PC-3 (cell line): ENCODE measurements at regions not wholly inside any gene's neighbourhood (a gene's known extent, or its start where the extent isn't known, plus 50 kb on each side); places are given as distances from the start of the nearest gene placed in this dataset.
"Not testable (repeated sequence)": the region's sequence is repeated elsewhere in the genome, so short reads cannot be mapped to it uniquely, and the experiment has no call there.

Experiments used
- ATAC-seq: fragments of 200-7000 bp; cut with Tn5 transposase; 2 replicates; pipeline ENCODE4 v1.9.1; 2020; ENCODE audit warnings: mild to moderate bottlenecking, moderate library complexity
- BruUV-seq: library from RNA; stranded (reverse); fragments of 400-500 nt; replicated peaks from 2 replicates; lab custom pipeline; 2021; lab: Mats Ljungman, UMichigan
- CTCF ChIA-PET: fragments of 300-600 bp; sonication (Branson Sonifier 250); formaldehyde crosslinking; loops from one replicate; lab custom pipeline; 2022; ENCODE audit warnings: antibody characterized with exemption; lab: Charles Lee
- POLR2A ChIA-PET: fragments of 300-600 bp; sonication (Branson Sonifier 250); formaldehyde crosslinking; loops from one replicate; lab custom pipeline; 2022; ENCODE audit warnings: antibody characterized with exemption; ENCODE audit not compliant: unreplicated experiment; lab: Charles Lee
- DNase-seq: peaks from one replicate; pipeline ENCODE4 v3.0.0-alpha.2; 2015
- H2AFZ ChIP-seq: fragments of 300-600 bp; sonication (generic); 2 replicates; pipeline ENCODE4 v1.6.0; 2016; ENCODE audit warnings: antibody characterized with exemption, low read length
- H3F3A ChIP-seq: fragments of 300-600 bp; sonication (generic); one replicate; pipeline ENCODE4 v1.6.0; 2017; ENCODE audit warnings: antibody characterized with exemption, low read length, control low read depth, mild to moderate bottlenecking; ENCODE audit not compliant: unreplicated experiment
- H3K27ac ChIP-seq: fragments of 300-600 bp; sonication (generic); 2 replicates; pipeline ENCODE4 v1.5.1; 2016; ENCODE audit warnings: mild to moderate bottlenecking, low read length
- H3K27me3 ChIP-seq: fragments of 300-600 bp; sonication (generic); 2 replicates; pipeline ENCODE4 v1.6.1; 2016; ENCODE audit warnings: low read length, mixed read lengths
- H3K36me3 ChIP-seq: fragments of 300-600 bp; sonication (generic); 2 replicates; pipeline ENCODE4 v1.6.1; 2016; ENCODE audit warnings: low read depth, mixed run types, low read length, mixed read lengths
- H3K4me1 ChIP-seq: fragments of 300-600 bp; sonication (generic); 2 replicates; pipeline ENCODE4 v1.5.1; 2016; ENCODE audit warnings: low read length; ENCODE audit not compliant: insufficient read depth
- H3K4me2 ChIP-seq: fragments of 300-600 bp; sonication (generic); 2 replicates; pipeline ENCODE4 v1.6.0; 2016; ENCODE audit warnings: low read length
- H3K4me3 ChIP-seq: fragments of 300-600 bp; sonication (generic); 2 replicates; pipeline ENCODE4 v1.5.1; 2016; ENCODE audit warnings: mild to moderate bottlenecking, low read length, mixed read lengths
- H3K79me2 ChIP-seq: fragments of 300-600 bp; sonication (generic); 2 replicates; pipeline ENCODE4 v1.6.1; 2017; ENCODE audit warnings: low read length, mixed read lengths
- H3K9ac ChIP-seq: fragments of 300-600 bp; sonication (generic); 2 replicates; pipeline ENCODE4 v1.6.0; 2016; ENCODE audit warnings: mild to moderate bottlenecking, low read length
- H3K9me2 ChIP-seq: fragments of 300-600 bp; sonication (generic); replicated peaks from 2 replicates; pipeline ENCODE4 v1.6.1; 2016; ENCODE audit warnings: mixed run types, low read length, mixed read lengths
- H3K9me3 ChIP-seq: fragments of 300-600 bp; sonication (generic); 2 replicates; pipeline ENCODE4 v1.6.1; 2016; ENCODE audit warnings: low read length, mixed read lengths
- H4K20me1 ChIP-seq: fragments of 300-600 bp; sonication (generic); 2 replicates; pipeline ENCODE4 v1.6.1; 2016; ENCODE audit warnings: low read length, mixed read lengths
- CTCF ChIP-seq: fragments of 300-600 bp; sonication (generic); conservative IDR thresholded peaks from 2 replicates; pipeline ENCODE4 v1.5.1; 2017; ENCODE audit warnings: antibody characterized with exemption, low read depth, mild to moderate bottlenecking, low read length
- EZH2 ChIP-seq: fragments of 300-600 bp; sonication (generic); IDR thresholded peaks from one replicate; pipeline ENCODE4 v1.6.1; 2017; ENCODE audit warnings: antibody characterized with exemption, mild to moderate bottlenecking, low read length; ENCODE audit not compliant: unreplicated experiment
- EZH2phosphoT487 ChIP-seq: fragments of 300-600 bp; sonication (generic); IDR thresholded peaks from 2 replicates; pipeline ENCODE4 v1.6.1; 2018; ENCODE audit warnings: mild to moderate bottlenecking, antibody characterized with exemption, low read length, borderline replicate concordance
- intact Hi-C: fragments of 100-400 bp; cut with micrococcal nuclease; formaldehyde crosslinking; loops from 2 replicates; pipeline ENCODE4 v1.9.0; 2023

DNA sequence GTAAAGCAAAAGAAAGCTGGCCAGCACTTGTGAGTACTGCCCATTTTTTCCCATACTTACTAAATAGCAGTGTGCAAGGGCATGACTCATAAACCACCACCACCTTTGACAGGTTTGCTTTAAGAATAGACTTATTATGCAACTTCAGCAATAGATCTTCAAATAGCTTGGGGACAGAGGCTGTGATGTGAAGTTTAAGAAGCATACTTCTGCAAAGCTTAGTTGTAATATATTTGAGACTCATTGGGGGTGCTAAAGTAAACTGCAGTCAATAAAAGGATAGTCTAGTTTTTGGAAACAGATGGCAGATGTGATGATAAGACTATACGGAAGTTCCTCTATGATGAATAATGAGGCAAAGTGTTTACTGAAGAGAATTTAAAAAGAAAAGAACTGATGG, 210.0 kb downstream of the PLA2G4A start:
- Histone ChIP-seq H3K4me2 (peak overlapping the region; percentile 28), H3K4me3 (no peak overlapping the region), H3K27me3 (no peaks in the 10 kb centered on the region), H4K20me1 (no peaks in the 10 kb centered on the region), H2AFZ (no peak overlapping the region), H3K9ac (no peak overlapping the region), H3F3A (no peaks in the 10 kb centered on the region), H3K27ac (peak overlapping the region; percentile 66), H3K9me2 (no peaks in the 10 kb centered on the region), H3K36me3 (no peaks in the 10 kb centered on the region), H3K4me1 (peaks cover 24% of the 10 kb centered on the region), H3K9me3 (no peaks in the 10 kb centered on the region), H3K79me2 (no peaks in the 10 kb centered on the region)
- CTCF ChIA-PET, result interaction anchor here (1.2 kb wide), 1 partner anchor 28 kb away, joined by 4 read pairs; no protein-coding TSS in a partner anchor
- intact Hi-C loops, result loop anchor here (5.0 kb wide), 1 partner anchor 36 kb away; no protein-coding TSS in a partner anchor
- POLR2A ChIA-PET, result no interaction called here
- ATAC-seq, result peak; percentile 87
- no TSS peak for BruUV-seq
- TF ChIP-seq EZH2 (no peak), EZH2phosphoT487 (no peak), CTCF (no peak)
- peak; percentile 77 for DNase-seq

- H4K20me1 ChIP-seq, result no peaks in the 10 kb centered on the region
- no peaks in the 10 kb centered on the region for H3K9me2 ChIP-seq
- H3K27me3 ChIP-seq, result no peaks in the 10 kb centered on the region
- TF ChIP-seq EZH2phosphoT487, result no peak
- TF ChIP-seq EZH2, result no peak
- no peak for TF ChIP-seq CTCF
- H3K4me3 ChIP-seq, result no peak overlapping the region
- H3K9me3 ChIP-seq, result no peaks in the 10 kb centered on the region
- H3K36me3 ChIP-seq, result no peaks in the 10 kb centered on the region
- no TSS peak for BruUV-seq
- H3K79me2 ChIP-seq, result no peaks in the 10 kb centered on the region
- ChIA-PET CTCF (no interaction called here), POLR2A (no interaction called here)
- no peak for ATAC-seq
- intact Hi-C loops, result no loop called here
- H3K9ac ChIP-seq, result no peak overlapping the region
- no peak overlapping the region for H2AFZ ChIP-seq
- H3K4me2 ChIP-seq, result no peak overlapping the region
- peaks cover 24% of the 10 kb centered on the region for H3K4me1 ChIP-seq
- no peak overlapping the region for H3K27ac ChIP-seq
- no peak for DNase-seq
- H3F3A ChIP-seq, result no peaks in the 10 kb centered on the region
These were observed 212.4 kb downstream of the PLA2G4A start for GRCh38 chr1:187041104-187041503.

DNA sequence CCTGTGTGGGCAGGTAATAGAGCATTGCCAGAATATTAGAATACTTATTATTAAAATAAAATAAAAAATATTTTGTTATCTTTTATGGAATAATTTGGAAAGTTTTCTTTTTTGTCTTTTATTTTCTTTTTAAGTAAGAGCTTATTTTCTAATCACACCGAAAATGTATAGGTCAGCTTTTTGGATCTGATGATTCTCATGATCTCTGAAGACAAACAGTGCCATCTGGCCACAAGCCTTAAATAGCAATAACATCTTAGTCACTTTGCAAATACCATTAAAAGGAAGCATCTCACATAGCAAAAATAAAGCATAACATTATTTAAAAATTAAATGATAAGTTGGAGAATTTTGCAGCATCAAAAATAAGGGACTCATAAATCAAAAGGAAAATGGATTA, 213.8 kb downstream of the PLA2G4A start:
- ATAC-seq (no peak), DNase-seq (peak; percentile 55)
- BruUV-seq, result no TSS peak
- Histone ChIP-seq H3F3A (no peaks in the 10 kb centered on the region), H3K4me1 (peaks cover 24% of the 10 kb centered on the region), H3K27ac (no peak overlapping the region), H3K9me2 (no peaks in the 10 kb centered on the region), H3K4me3 (no peak overlapping the region), H3K79me2 (no peaks in the 10 kb centered on the region), H2AFZ (no peak overlapping the region), H3K27me3 (no peaks in the 10 kb centered on the region), H3K4me2 (no peak overlapping the region), H3K36me3 (no peaks in the 10 kb centered on the region), H4K20me1 (no peaks in the 10 kb centered on the region), H3K9me3 (no peaks in the 10 kb centered on the region), H3K9ac (no peak overlapping the region)
- intact Hi-C loops, result no loop called here
- ChIA-PET CTCF (interaction anchor here (0.6 to 0.8 kb wide), 2 partner anchors 10 to 13 kb away, joined by 3 to 5 read pairs; no protein-coding TSS in a partner anchor), POLR2A (no interaction called here)
- TF ChIP-seq CTCF (no peak), EZH2 (no peak), EZH2phosphoT487 (no peak)

DNA sequence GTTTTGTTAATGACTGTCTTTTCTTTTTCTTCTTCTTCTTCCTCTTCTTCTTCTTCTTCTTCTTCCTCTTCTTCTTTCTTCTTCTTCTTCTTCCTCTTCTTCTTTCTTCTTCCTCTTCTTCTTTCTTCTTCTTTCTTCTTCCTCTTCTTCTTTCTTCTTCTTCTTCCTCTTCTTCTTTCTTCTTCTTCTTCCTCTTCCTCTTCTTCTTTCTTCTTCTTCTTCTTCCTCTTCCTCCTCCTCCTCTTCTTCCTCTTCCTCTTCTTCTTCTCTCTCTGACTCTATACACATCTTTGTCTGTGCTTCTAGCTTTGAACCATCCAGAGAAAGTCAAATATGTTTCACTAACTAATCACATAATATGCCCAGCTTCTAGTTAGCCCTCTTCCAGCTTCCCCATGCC, 214.7 kb downstream of the PLA2G4A start:
- POLR2A ChIA-PET, H2AFZ ChIP-seq, H3K4me3 ChIP-seq, H3K9me3 ChIP-seq, DNase-seq, intact Hi-C loops, BruUV-seq, H3K27me3 ChIP-seq, H3K9me2 ChIP-seq, H3K9ac ChIP-seq, CTCF ChIA-PET, H3K36me3 ChIP-seq, H4K20me1 ChIP-seq, H3F3A ChIP-seq, ATAC-seq, H3K79me2 ChIP-seq, H3K4me2 ChIP-seq, H3K27ac ChIP-seq: not testable (repeated sequence)
- H3K4me1 ChIP-seq, result peaks cover 17% of the 10 kb centered on the region
